Stimulated activated CD4-positive, alpha-beta T cell treated with anti-CD3 and anti-CD28 coated beads, Interleukin-1b, Interleukin-23, amount 100 ng/mL, for 1 hour (primary cell): ENCODE measurements at regions not wholly inside any gene's neighbourhood (a gene's known extent, or its start where the extent isn't known, plus 50 kb on each side); places are given as distances from the start of the nearest gene placed in this dataset.

Source experiments
- DNase-seq, 2 donors: peaks; one replicate each; pipeline ENCODE4 v3.0.0-alpha.2; 2020; ENCODE audit warnings: low read depth in 2 of 2

GRCh38 chr9:70478963-70479641 lies 64.6 kb upstream of the KLF9 start:
- no peak for DNase-seq

- no peak for DNase-seq
Observed at GRCh38 chr9:70477907-70478480, 63.5 kb upstream of the KLF9 start.

GRCh38 chr9:70477146-70477745 lies 62.8 kb upstream of the KLF9 start:
- no peak for DNase-seq

GRCh38 chr9:70475211-70475610 lies 60.8 kb upstream of the KLF9 start:
- DNase-seq, result no peak

- no peak for DNase-seq
Observed at GRCh38 chr9:70474413-70474812, 60.0 kb upstream of the KLF9 start.

- no peak for DNase-seq
Observed at GRCh38 chr9:70472268-70473249, 58.1 kb upstream of the KLF9 start.

- no peak for DNase-seq
Observed at GRCh38 chr9:70470050-70471015, 55.9 kb upstream of the KLF9 start.

- DNase-seq, result no peak
Observed at GRCh38 chr9:70468291-70468690, 53.8 kb upstream of the KLF9 start.

- peak in 1 of 2 donors; percentile 15 for DNase-seq
Observed at GRCh38 chr9:70466976-70467561, 52.6 kb upstream of the KLF9 start.

GRCh38 chr9:70465904-70466303 lies 51.4 kb upstream of the KLF9 start:
- DNase-seq, result no peak

- no peak for DNase-seq
Observed at GRCh38 chr9:70465398-70465797, 50.9 kb upstream of the KLF9 start.
